HEK293T (cell line): ENCODE measurements at regions not wholly inside any gene's neighbourhood (a gene's known extent, or its start where the extent isn't known, plus 50 kb on each side); places are given as distances from the start of the nearest gene placed in this dataset.

Source experiments
- CTCF ChIA-PET: fragments of 350-600 bp; formaldehyde crosslinking; extraction: SDS; loops from one replicate; lab custom pipeline; 2021; ENCODE audit warnings: antibody characterized with exemption, inconsistent platforms; lab: Yijun Ruan, JAX
- POLR2A ChIA-PET: fragments of 350-600 bp; formaldehyde crosslinking; extraction: SDS; loops from one replicate; lab custom pipeline; 2020; ENCODE audit warnings: antibody characterized with exemption, inconsistent platforms; lab: Yijun Ruan, JAX
- DNase-seq: peaks from one replicate; pipeline ENCODE4 v3.0.0; 2012; ENCODE audit warnings: mixed read lengths; ENCODE audit errors: extremely low spot score
- ARNT ChIP-seq: fragments of 450-650 bp; IDR thresholded peaks from 2 replicates; pipeline ENCODE4 v1.6.1; 2017; ENCODE audit warnings: mild to moderate bottlenecking
- BHLHE40 ChIP-seq: fragments of 450-650 bp; IDR thresholded peaks from 2 replicates; pipeline ENCODE4 v1.6.1; 2016; ENCODE audit warnings: mild to moderate bottlenecking, moderate library complexity, borderline replicate concordance
- CTBP1 ChIP-seq: fragments of 450-650 bp; IDR thresholded peaks from 2 replicates; pipeline ENCODE4 v1.6.1; 2016; ENCODE audit warnings: borderline replicate concordance
- ELF4 ChIP-seq: fragments of 450-650 bp; IDR thresholded peaks from 2 replicates; pipeline ENCODE4 v1.6.1; 2017; ENCODE audit warnings: antibody characterized with exemption
- FOXA1 ChIP-seq: fragments of 450-650 bp; IDR thresholded peaks from 2 replicates; pipeline ENCODE4 v1.6.1; 2016; ENCODE audit warnings: mild to moderate bottlenecking
- FOXK2 ChIP-seq: fragments of 450-650 bp; IDR thresholded peaks from 2 replicates; pipeline ENCODE4 v1.6.1; 2016; ENCODE audit warnings: mild to moderate bottlenecking
- FOXM1 ChIP-seq: fragments of 450-650 bp; IDR thresholded peaks from 2 replicates; pipeline ENCODE4 v1.6.1; 2017; ENCODE audit warnings: mild to moderate bottlenecking, borderline replicate concordance
- HDGF ChIP-seq: fragments of 450-650 bp; IDR thresholded peaks from 2 replicates; pipeline ENCODE4 v1.6.1; 2017; ENCODE audit warnings: antibody characterized with exemption, borderline replicate concordance
- L3MBTL2 ChIP-seq: fragments of 450-650 bp; conservative IDR thresholded peaks from 2 replicates; pipeline ENCODE4 v1.6.1; 2016; ENCODE audit warnings: mild to moderate bottlenecking
- LEF1 ChIP-seq: fragments of 450-650 bp; IDR thresholded peaks from 2 replicates; pipeline ENCODE4 v1.6.1; 2017; ENCODE audit warnings: mild to moderate bottlenecking, borderline replicate concordance
- NFRKB ChIP-seq: fragments of 450-650 bp; IDR thresholded peaks from 2 replicates; pipeline ENCODE4 v1.6.1; 2016; ENCODE audit warnings: mild to moderate bottlenecking, moderate library complexity
- PKNOX1 ChIP-seq: fragments of 450-650 bp; IDR thresholded peaks from 2 replicates; pipeline ENCODE4 v1.6.1; 2016
- SP1 ChIP-seq: fragments of 450-650 bp; IDR thresholded peaks from 2 replicates; pipeline ENCODE4 v1.6.1; 2017
- SUZ12 ChIP-seq: fragments of 450-650 bp; IDR thresholded peaks from 2 replicates; pipeline ENCODE4 v1.6.1; 2016; ENCODE audit warnings: mild to moderate bottlenecking
- TARDBP ChIP-seq: fragments of 450-650 bp; IDR thresholded peaks from 2 replicates; pipeline ENCODE4 v1.6.1; 2016
- ZNF384 ChIP-seq: fragments of 450-650 bp; IDR thresholded peaks from 2 replicates; pipeline ENCODE4 v1.6.1; 2016

GRCh38 chr9:107636571-107637381 is 147.2 kb upstream of the KLF4 start:
- TF ChIP-seq TARDBP (no peak), ELF4 (no peak), FOXM1 (no peak)
- ChIA-PET CTCF (interaction anchor here (0.6 kb wide), 1 partner anchor 75 kb away, joined by 3 read pairs; no protein-coding TSS in a partner anchor), POLR2A (no interaction called here)
- DNase-seq, result no peak

- TF ChIP-seq CTBP1 (no peak), HDGF (no peak), ARNT (no peak), PKNOX1 (no peak), L3MBTL2 (no peak), SUZ12 (no peak)
- POLR2A ChIA-PET, result no interaction called here
- CTCF ChIA-PET, result interaction anchor here (0.6 kb wide), 1 partner anchor 76 kb away, joined by 3 read pairs; no protein-coding TSS in a partner anchor
- no peak for DNase-seq
Measured at GRCh38 chr9:107635803-107636174, 146.2 kb upstream of the KLF4 start.

DNA sequence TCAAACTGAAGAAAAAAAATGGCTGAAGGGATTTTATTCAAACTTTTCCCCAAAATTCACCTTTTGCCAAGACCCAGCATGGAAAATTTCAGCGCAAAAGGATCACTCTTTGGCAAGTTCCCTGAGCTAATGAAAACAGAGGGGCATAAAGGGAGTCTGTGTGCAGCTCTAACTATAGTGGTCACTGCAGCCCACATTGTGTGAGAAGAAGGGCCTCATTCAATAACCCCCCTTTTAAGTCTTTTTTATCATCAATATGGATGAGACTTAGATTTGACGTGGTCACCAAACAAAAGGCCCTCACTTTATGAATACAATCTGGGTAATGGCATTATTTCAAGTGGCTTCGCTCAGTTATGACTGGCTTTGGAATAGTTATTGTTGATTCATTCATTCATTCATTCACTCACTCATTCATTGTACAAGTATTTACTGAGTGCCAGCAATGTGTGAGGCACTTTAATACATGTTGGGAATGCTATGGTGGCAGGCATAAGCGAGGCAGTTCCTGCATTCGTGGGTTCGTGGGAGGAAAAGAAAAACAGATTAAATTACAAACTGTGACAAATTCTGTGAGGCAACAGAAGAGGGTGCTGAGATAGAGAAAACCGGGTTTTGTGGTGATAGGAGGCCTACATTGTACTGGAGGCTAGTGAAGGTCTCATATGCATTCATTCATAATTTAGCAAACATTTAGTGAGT is 145.7 kb upstream of the KLF4 start:
- no peak for TF ChIP-seq FOXK2
- TF ChIP-seq PKNOX1, result no peak
- TF ChIP-seq TARDBP, result no peak
- no peak for TF ChIP-seq LEF1
- no peak for TF ChIP-seq L3MBTL2
- ChIA-PET CTCF (interaction anchor here (0.5 kb wide), 1 partner anchor 209 kb away, joined by 3 read pairs; no protein-coding TSS in a partner anchor), POLR2A (no interaction called here)
- no peak for DNase-seq

DNA sequence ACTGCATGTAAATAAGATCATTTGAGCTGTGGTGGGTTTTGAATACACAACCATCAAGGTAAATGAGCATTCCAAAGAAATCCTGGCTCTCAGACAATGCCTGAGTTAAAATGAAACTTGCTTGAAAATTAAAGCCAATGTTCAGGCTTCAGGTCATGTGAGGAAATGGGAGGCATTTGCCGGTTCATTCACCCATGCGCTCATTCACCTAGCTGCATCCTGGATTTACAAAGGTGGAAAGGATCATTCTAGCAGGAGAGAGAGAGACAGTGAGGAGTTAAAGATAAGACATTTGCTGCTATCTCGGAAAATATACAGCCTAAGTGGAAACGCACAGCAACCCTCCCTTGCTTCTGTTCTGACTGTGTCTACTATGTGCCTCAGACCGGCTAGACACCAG is 143.8 kb upstream of the KLF4 start:
- ChIA-PET POLR2A (no interaction called here), CTCF (no interaction called here)
- no peak for TF ChIP-seq L3MBTL2
- no peak for TF ChIP-seq ELF4
- TF ChIP-seq BHLHE40, result no peak
- TF ChIP-seq FOXM1, result no peak
- TF ChIP-seq TARDBP, result no peak
- no peak for TF ChIP-seq SUZ12
- no peak for TF ChIP-seq CTBP1
- TF ChIP-seq FOXA1, result no peak
- TF ChIP-seq PKNOX1, result no peak
- no peak for TF ChIP-seq ZNF384
- no peak for TF ChIP-seq HDGF
- TF ChIP-seq LEF1, result no peak
- no peak for TF ChIP-seq ARNT
- no peak for TF ChIP-seq NFRKB
- TF ChIP-seq SP1, result no peak
- no peak for TF ChIP-seq FOXK2
- no peak for DNase-seq

DNA sequence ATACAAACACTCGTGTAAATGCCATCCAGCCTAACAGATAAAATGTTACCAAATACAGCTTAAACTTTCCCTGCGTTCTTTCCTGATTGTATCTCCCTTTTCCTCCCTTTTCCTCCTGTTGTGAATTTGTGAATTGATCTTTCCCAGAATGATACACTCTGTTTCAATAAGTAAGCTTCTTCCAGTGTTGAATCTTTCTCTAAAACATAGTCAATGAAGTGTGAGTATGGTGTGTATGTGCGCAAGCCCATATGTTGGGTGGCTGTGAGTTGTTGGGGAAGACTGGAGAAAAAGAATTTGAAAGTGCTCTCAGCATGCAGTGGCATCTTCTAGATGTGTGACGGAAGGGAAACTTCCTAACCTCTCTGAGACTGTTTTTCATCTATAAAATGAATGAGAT is 143.1 kb upstream of the KLF4 start:
- TF ChIP-seq SUZ12 (no peak), LEF1 (no peak), ARNT (no peak), TARDBP (no peak), CTBP1 (no peak), L3MBTL2 (no peak), FOXK2 (no peak), NFRKB (no peak), ZNF384 (no peak), HDGF (no peak), FOXA1 (no peak)
- ChIA-PET POLR2A (interaction anchor here (1.0 kb wide), 1 partner anchor 10 kb away, joined by 3 read pairs; no protein-coding TSS in a partner anchor), CTCF (interaction anchor here (0.8 kb wide), 1 partner anchor 56 kb away, joined by 3 read pairs; no protein-coding TSS in a partner anchor)
- DNase-seq, result no peak

DNA sequence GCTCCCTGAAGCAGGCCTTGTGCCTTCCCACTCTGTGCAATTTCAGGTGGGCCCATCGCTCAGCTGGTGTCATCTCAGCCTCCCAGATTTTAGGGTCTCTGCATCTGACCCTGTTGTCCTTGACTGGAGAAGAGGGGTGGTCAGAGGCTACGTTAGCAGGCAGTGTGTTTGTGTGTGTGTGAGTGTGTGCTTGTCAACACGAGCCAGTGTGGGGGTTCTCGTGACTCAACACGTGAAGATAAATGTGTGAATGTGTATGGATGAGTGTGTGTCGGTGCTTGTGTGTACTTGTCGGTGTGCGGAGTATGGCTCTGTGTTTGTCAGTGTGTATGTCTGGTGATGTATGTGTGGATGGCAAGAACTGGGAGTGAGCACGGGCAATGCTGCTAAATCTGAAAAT is 142.6 kb upstream of the KLF4 start:
- POLR2A ChIA-PET, result interaction anchor here (1.0 kb wide), 1 partner anchor 10 kb away, joined by 3 read pairs; no protein-coding TSS in a partner anchor
- CTCF ChIA-PET, result interaction anchor here (0.8 kb wide), 1 partner anchor 56 kb away, joined by 3 read pairs; no protein-coding TSS in a partner anchor

More for the DNA sequence above, 142.6 kb upstream of the KLF4 start:
- TF ChIP-seq CTBP1 (no peak), ELF4 (no peak), BHLHE40 (no peak), HDGF (no peak), LEF1 (no peak), PKNOX1 (no peak), FOXK2 (no peak), L3MBTL2 (no peak), TARDBP (no peak), FOXM1 (no peak), FOXA1 (no peak), ZNF384 (no peak), SP1 (no peak), ARNT (no peak), NFRKB (no peak), SUZ12 (no peak)
- no peak for DNase-seq
